Astrocyte (in vitro differentiated cells and primary cell): ENCODE measurements at regions not wholly inside any gene's neighbourhood (a gene's known extent, or its start where the extent isn't known, plus 50 kb on each side); places are given as distances from the start of the nearest gene placed in this dataset.

Experiments
- EZH2 ChIP-seq: IDR thresholded peaks from 2 replicates; pipeline ENCODE4 v1.6.1; 2012; ENCODE audit warnings: mild to moderate bottlenecking, low read length, inconsistent platforms; ENCODE audit not compliant: insufficient read depth
- TF ChIP-seq, protein P1 (sequence below): IDR thresholded peaks from 2 replicates; pipeline ENCODE4 v1.5.1; 2011; ENCODE audit warnings: low read depth, mild to moderate bottlenecking, inconsistent platforms, low read length, moderate library complexity; ENCODE audit not compliant: insufficient read depth

DNA sequence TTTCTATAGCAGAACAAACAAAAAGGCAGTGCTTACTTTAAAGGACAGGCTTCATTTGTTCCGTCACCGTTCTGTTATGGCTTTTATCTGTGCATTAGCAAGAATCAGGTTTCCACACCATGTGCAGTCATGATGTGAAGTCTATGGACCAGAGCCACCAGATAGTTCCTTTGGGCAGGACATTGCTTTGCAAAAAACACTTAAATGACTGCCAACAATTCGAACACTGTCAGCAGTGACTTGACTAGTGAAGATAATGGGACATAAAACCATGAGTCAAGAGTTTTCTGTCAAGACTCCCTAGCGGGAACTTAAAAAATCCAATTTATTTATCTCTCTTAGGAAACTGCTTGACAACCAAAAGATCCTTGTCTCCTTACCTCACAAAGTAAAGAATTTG is 80.3 kb downstream of the NKX2-1 start:
- TF ChIP-seq, protein P1, sequence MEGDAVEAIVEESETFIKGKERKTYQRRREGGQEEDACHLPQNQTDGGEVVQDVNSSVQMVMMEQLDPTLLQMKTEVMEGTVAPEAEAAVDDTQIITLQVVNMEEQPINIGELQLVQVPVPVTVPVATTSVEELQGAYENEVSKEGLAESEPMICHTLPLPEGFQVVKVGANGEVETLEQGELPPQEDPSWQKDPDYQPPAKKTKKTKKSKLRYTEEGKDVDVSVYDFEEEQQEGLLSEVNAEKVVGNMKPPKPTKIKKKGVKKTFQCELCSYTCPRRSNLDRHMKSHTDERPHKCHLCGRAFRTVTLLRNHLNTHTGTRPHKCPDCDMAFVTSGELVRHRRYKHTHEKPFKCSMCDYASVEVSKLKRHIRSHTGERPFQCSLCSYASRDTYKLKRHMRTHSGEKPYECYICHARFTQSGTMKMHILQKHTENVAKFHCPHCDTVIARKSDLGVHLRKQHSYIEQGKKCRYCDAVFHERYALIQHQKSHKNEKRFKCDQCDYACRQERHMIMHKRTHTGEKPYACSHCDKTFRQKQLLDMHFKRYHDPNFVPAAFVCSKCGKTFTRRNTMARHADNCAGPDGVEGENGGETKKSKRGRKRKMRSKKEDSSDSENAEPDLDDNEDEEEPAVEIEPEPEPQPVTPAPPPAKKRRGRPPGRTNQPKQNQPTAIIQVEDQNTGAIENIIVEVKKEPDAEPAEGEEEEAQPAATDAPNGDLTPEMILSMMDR = no peak
- no peak for TF ChIP-seq EZH2
